Upper lobe of left lung (tissue), 4 donors: ENCODE measurements at regions not wholly inside any gene's neighbourhood (a gene's known extent, or its start where the extent isn't known, plus 50 kb on each side); places are given as distances from the start of the nearest gene placed in this dataset.
"Not testable (repeated sequence)": the region's sequence is repeated elsewhere in the genome, so short reads cannot be mapped to it uniquely, and the experiment has no call there.

Experiments
- CTCF ChIP-seq, 6 experiments: fragments of 450-650 bp in 4 of 6; fragments of 200-600 bp in 2 of 6; sonication (generic) in 2 of 6; IDR thresholded peaks; one replicate each; pipeline ENCODE4 v1.5.1; 2016 to 2019; ENCODE audit warnings: antibody characterized with exemption in 6 of 6
- EP300 ChIP-seq, 4 donors: sonication (generic); formaldehyde crosslinking; IDR thresholded peaks; one replicate each; pipeline ENCODE4 v1.5.1; 2017; ENCODE audit warnings: antibody characterized with exemption in 4 of 4, control low read depth in 2 of 4
- POLR2A ChIP-seq, 4 donors: fragments of 450-650 bp; IDR thresholded peaks; one replicate each; pipeline ENCODE4 v1.5.1; 2016 to 2017; ENCODE audit warnings: antibody characterized with exemption in 4 of 4, mild to moderate bottlenecking in 2 of 4
- POLR2AphosphoS5 ChIP-seq, 2 donors: sonication (generic); formaldehyde crosslinking; IDR thresholded peaks; one replicate each; pipeline ENCODE4 v1.5.1; 2017; ENCODE audit warnings: antibody characterized with exemption in 2 of 2

GRCh38 chr5:79902571-79902970 lies 88.5 kb downstream of the MTX3 start:
- not testable (repeated sequence) for TF ChIP-seq CTCF, POLR2AphosphoS5, POLR2A, EP300 (IDR thresholded peaks at IDR 0.05)
